BJ (cell line): ENCODE measurements at regions not wholly inside any gene's neighbourhood (a gene's known extent, or its start where the extent isn't known, plus 50 kb on each side); places are given as distances from the start of the nearest gene placed in this dataset.

Experiments used
- CTCF ChIA-PET: fragments of 350-600 bp; formaldehyde crosslinking; extraction: SDS; loops from one replicate; lab custom pipeline; 2021; ENCODE audit warnings: antibody characterized with exemption, inconsistent platforms; lab: Yijun Ruan, JAX
- POLR2A ChIA-PET: fragments of 300-600 bp; sonication (Branson Sonifier 250); formaldehyde crosslinking; extraction: SDS; loops from one replicate; lab custom pipeline; 2021; ENCODE audit warnings: antibody characterized with exemption; lab: Charles Lee
- DNase-seq: peaks from one replicate; pipeline ENCODE4 v3.0.0-alpha.2; 2011; ENCODE audit warnings: low read depth
- H3K27me3 ChIP-seq: 2 replicates; pipeline ENCODE4 v1.6.0; 2011; ENCODE audit warnings: low read length; ENCODE audit not compliant: control insufficient read depth, insufficient read depth
- H3K36me3 ChIP-seq: 2 replicates; pipeline ENCODE4 v1.5.1; 2011; ENCODE audit warnings: low read length; ENCODE audit not compliant: control insufficient read depth, insufficient read depth
- H3K4me3 ChIP-seq: 2 replicates; pipeline ENCODE4 v1.5.1; 2011; ENCODE audit warnings: low read depth, mild to moderate bottlenecking, control low read depth, low read length
- TF ChIP-seq, protein P1 (sequence below): IDR thresholded peaks from 2 replicates; pipeline ENCODE4 v1.5.1; 2011; ENCODE audit warnings: low read depth, mild to moderate bottlenecking, control low read depth, inconsistent platforms, low read length, moderate library complexity; ENCODE audit not compliant: insufficient read depth

DNA sequence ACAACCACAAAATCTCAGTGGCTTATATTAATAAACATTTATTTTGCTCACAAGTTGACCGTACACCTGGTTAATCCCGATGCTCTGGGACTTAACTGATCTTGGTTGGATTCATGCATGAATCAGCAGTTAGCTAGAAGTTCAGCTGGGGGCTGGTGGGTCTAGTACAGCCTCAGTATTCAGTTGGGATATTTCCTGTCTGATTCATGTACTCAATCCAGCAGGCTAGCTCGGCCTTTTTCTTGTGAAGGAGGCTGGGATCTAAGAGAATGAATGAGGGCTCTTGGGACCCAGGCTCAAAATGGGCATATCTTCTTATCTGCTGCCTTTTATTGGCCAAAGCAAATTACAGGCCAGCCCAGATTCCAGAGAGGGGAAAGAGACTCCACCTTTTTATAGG, 178.8 kb downstream of the KCTD12 start:
- ChIA-PET POLR2A (no interaction called here), CTCF (interaction anchor here (1.0 kb wide), 1 partner anchor 177 kb away, joined by 3 read pairs; no protein-coding TSS in a partner anchor)
- no peak overlapping the region for H3K4me3 ChIP-seq
- no peak for DNase-seq
- H3K27me3 ChIP-seq, result no peaks in the 10 kb centered on the region
- TF ChIP-seq, protein P1, sequence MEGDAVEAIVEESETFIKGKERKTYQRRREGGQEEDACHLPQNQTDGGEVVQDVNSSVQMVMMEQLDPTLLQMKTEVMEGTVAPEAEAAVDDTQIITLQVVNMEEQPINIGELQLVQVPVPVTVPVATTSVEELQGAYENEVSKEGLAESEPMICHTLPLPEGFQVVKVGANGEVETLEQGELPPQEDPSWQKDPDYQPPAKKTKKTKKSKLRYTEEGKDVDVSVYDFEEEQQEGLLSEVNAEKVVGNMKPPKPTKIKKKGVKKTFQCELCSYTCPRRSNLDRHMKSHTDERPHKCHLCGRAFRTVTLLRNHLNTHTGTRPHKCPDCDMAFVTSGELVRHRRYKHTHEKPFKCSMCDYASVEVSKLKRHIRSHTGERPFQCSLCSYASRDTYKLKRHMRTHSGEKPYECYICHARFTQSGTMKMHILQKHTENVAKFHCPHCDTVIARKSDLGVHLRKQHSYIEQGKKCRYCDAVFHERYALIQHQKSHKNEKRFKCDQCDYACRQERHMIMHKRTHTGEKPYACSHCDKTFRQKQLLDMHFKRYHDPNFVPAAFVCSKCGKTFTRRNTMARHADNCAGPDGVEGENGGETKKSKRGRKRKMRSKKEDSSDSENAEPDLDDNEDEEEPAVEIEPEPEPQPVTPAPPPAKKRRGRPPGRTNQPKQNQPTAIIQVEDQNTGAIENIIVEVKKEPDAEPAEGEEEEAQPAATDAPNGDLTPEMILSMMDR, result no peak
- no peaks in the 10 kb centered on the region for H3K36me3 ChIP-seq

DNA sequence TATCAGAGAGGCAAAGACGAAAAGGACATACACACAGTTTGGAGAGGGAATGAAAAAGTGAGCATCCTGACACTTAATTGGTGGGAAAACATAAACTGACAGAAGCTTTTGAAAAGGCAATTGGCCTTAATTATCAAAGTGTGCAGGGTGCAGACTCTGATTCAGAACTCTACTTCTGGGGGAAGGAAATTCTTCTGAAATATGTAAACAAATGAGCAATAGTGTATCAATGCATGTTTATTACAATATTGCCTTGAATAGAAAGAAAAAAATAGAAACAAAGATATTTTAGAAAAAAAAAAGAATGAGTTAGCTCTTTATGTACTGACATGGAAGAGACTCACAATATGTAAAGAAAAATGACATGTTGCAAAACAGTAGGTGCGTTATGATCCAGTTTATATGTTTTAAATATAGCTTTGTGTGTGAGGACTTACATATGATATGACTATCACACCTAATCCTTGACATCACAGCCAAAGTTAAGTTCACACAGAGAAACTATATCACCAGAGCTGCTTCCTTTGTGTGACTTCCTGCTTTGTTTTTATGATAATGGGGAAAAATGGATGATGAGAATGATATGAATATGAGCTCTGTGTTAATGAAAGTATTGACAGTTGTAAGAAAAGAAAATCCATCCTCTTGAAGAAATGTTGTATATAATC, 182.4 kb downstream of the KCTD12 start:
- TF ChIP-seq, protein P1, result no peak
- CTCF ChIA-PET, result interaction anchor here (0.6 to 1.6 kb wide), 5 partner anchors 7 to 736 kb away, joined by 3 to 6 read pairs (median 4); no protein-coding TSS in a partner anchor
- POLR2A ChIA-PET, result no interaction called here
- Histone ChIP-seq H3K4me3 (no peak overlapping the region), H3K36me3 (no peaks in the 10 kb centered on the region), H3K27me3 (no peaks in the 10 kb centered on the region)
- no peak for DNase-seq

DNA sequence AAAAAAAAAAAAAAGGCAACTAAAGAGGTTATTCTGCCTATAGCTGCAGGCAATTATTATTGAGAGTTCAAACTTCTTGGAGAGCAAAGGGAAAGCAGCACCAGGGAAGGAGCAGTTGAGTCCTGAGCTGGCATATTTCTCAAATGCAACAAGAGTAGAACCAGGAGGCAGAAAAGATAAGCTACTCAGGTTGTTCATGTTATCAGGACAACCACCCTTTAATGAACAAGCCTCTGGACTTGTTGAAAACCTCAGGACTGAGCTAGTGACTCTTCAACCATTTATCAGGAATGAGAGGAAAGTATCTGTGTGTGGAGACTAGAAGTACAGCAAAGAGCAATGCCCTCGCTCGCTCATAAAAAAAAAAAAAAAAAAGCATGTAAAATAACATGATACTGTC, 183.0 kb downstream of the KCTD12 start:
- TF ChIP-seq, protein P1, result no peak
- no peak overlapping the region for H3K4me3 ChIP-seq
- POLR2A ChIA-PET, result no interaction called here
- CTCF ChIA-PET, result interaction anchor here (0.9 to 1.6 kb wide), 3 partner anchors 9 to 182 kb away, joined by 4 to 6 read pairs (median 5); no protein-coding TSS in a partner anchor
- DNase-seq, result no peak
- H3K27me3 ChIP-seq, result peaks cover 2% of the 10 kb centered on the region; the same call in 1 of the 2 replicates
- no peaks in the 10 kb centered on the region for H3K36me3 ChIP-seq

DNA sequence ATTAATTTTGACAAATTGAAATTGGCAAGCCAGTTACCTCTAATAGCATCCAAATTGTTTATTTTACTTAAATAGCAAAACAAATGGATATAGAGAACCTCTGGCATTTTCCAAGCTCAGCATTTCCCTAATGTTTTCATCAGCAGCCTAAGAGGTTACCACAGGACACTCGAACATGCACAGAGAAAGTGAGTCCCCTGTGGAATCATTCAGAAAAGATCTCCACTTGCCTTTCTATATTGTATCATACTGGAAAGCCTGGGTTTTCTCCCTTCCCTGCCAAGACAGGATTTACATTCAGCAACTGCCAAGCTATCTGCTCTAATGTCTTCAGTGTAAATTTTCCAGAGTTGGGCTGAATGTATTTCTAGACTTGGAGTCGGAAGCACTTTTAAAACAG, 188.9 kb downstream of the KCTD12 start:
- no peak for DNase-seq
- TF ChIP-seq, protein P1, result no peak
- H3K4me3 ChIP-seq, result no peak overlapping the region
- ChIA-PET CTCF (interaction anchor here (1.1 kb wide), 1 partner anchor 15 kb away, joined by 3 read pairs; no protein-coding TSS in a partner anchor), POLR2A (no interaction called here)
- no peaks in the 10 kb centered on the region for H3K36me3 ChIP-seq
- H3K27me3 ChIP-seq, result peaks cover 2% of the 10 kb centered on the region; the same call in 1 of the 2 replicates

DNA sequence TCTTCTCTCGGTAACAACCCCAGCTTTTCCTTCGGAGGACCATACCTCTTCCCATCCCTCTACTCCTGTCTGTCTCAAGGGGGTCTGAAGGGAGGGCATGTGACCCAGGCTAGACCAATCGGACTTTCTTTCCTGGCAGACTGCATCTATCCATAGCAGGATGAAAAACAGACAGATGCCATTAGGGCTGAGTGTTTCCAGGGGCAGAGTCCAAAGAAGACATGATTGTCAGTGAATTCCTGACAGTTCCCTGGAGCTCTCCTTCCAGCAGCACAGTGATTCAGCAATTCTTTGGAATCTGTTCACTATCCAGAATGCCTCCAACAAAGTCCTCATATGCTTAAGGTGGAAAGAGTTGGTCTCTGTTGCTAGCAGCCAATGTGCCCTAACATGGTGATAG, 189.8 kb downstream of the KCTD12 start:
- Histone ChIP-seq H3K36me3 (no peaks in the 10 kb centered on the region), H3K4me3 (no peak overlapping the region), H3K27me3 (peaks cover 2% of the 10 kb centered on the region; the same call in 1 of the 2 replicates)
- ChIA-PET CTCF (interaction anchor here (1.3 kb wide), 1 partner anchor 8 kb away, joined by 4 read pairs; no protein-coding TSS in a partner anchor), POLR2A (no interaction called here)
- TF ChIP-seq, protein P1, result no peak
- DNase-seq, result no peak
